K562 (cell line): ENCODE measurements at regions not wholly inside any gene's neighbourhood (a gene's known extent, or its start where the extent isn't known, plus 50 kb on each side); places are given as distances from the start of the nearest gene placed in this dataset.

ENCODE experiments used
- ATAC-seq: fragments of 200-7000 bp; cut with Tn5 transposase; 3 replicates; pipeline ENCODE4 v1.9.1; 2020; ENCODE audit warnings: moderate library complexity
- BruUV-seq: library from RNA; stranded (reverse); fragments of 400-500 nt; replicated peaks from 2 replicates; lab custom pipeline; 2021; lab: Mats Ljungman, UMichigan
- CTCF ChIA-PET: fragments of 300-600 bp; formaldehyde crosslinking; extraction: SDS; loops from one replicate; lab custom pipeline; 2021; ENCODE audit warnings: low intra/inter-chr PET ratio; lab: Yijun Ruan, JAX
- POLR2A ChIA-PET: fragments of 300-600, 350-650 bp; sonication (Branson Sonifier 250); formaldehyde crosslinking; extraction: SDS; loops from one replicate; lab custom pipeline; 2021; ENCODE audit warnings: antibody characterized with exemption, inconsistent platforms; lab: Yijun Ruan, JAX
- DNase-seq, 4 experiments: peaks; one replicate each; pipeline versions ENCODE4 v3.0.0 to v3.0.0-alpha.2; 2011 to 2018; ENCODE audit warnings: low spot score in 3 of 4, mixed read lengths in 3 of 4; ENCODE audit errors: extremely low read depth in 1 of 4
- FAIRE-seq: peaks from 2 replicates; lab custom pipeline; 2011; peaks lifted over from hg19 to GRCh38; lab: Jason Lieb, UNC
- H2AFZ ChIP-seq: 2 replicates; pipeline ENCODE4 v1.6.0; 2011; ENCODE audit warnings: low read depth, low read length, control low read depth, inconsistent platforms
- H3K27ac ChIP-seq: fragments of 200-600 bp; 3 replicates; pipeline ENCODE4 v1.8.0; 2011; ENCODE audit warnings: low read depth, mild to moderate bottlenecking, control low read depth, inconsistent platforms, low read length, moderate library complexity, mixed read lengths; ENCODE audit errors: extremely low read depth
- H3K27me3 ChIP-seq, 2 experiments: fragments of 300-600 bp in 1 of 2; 2 replicates in 1 of 2; 3 replicates in 1 of 2; pipeline versions ENCODE4 v1.6.0 to v1.8.0; 2011; ENCODE audit warnings: inconsistent platforms in 2 of 2, low read length in 2 of 2, mild to moderate bottlenecking in 1 of 2, mixed read lengths in 1 of 2, moderate library complexity in 1 of 2; ENCODE audit not compliant: control insufficient read depth in 2 of 2, insufficient read depth in 2 of 2
- H3K36me3 ChIP-seq: fragments of 300-600 bp; 3 replicates; pipeline ENCODE4 v1.8.0; 2011; ENCODE audit warnings: mild to moderate bottlenecking, low read length, inconsistent platforms; ENCODE audit not compliant: control insufficient read depth, insufficient read depth
- H3K4me1 ChIP-seq, 2 experiments: fragments of 200-600 bp in 1 of 2; replicated peaks in 1 of 2; 2 replicates in 1 of 2; 3 replicates in 1 of 2; pipeline versions ENCODE4 v1.5.1 to v1.8.0; 2011; ENCODE audit warnings: inconsistent platforms in 2 of 2, low read length in 2 of 2, mild to moderate bottlenecking in 1 of 2, mixed read lengths in 1 of 2, moderate library complexity in 1 of 2; ENCODE audit not compliant: control insufficient read depth in 2 of 2, insufficient read depth in 2 of 2
- H3K4me2 ChIP-seq: 2 replicates; pipeline ENCODE4 v1.6.1; 2011; ENCODE audit warnings: low read length, control low read depth, inconsistent platforms, mixed read lengths; ENCODE audit not compliant: insufficient read depth
- H3K4me3 ChIP-seq: fragments of 200-600 bp; sonication (generic), shearing (Covaris generic); 2 replicates; pipeline ENCODE4 v1.5.1; 2016; ENCODE audit warnings: control low read depth, inconsistent platforms
- H3K79me2 ChIP-seq: fragments of 200-600 bp; 3 replicates; pipeline ENCODE4 v1.8.0; 2011; ENCODE audit warnings: low read length, inconsistent platforms; ENCODE audit not compliant: control insufficient read depth, insufficient read depth
- H3K9ac ChIP-seq, 2 experiments: 2 replicates each; pipeline versions ENCODE4 v1.6.0 to v1.6.1; 2011; ENCODE audit warnings: low read depth in 2 of 2, low read length in 2 of 2, control low read depth in 1 of 2, inconsistent platforms in 1 of 2, mild to moderate bottlenecking in 1 of 2, mixed read lengths in 1 of 2; ENCODE audit not compliant: insufficient read depth in 1 of 2
- H3K9me1 ChIP-seq: one replicate; pipeline ENCODE4 v1.6.0; 2011; ENCODE audit warnings: inconsistent platforms, mild to moderate bottlenecking, low read length, moderate library complexity; ENCODE audit not compliant: control insufficient read depth, insufficient read depth
- H3K9me3 ChIP-seq: replicated peaks from 2 replicates; pipeline ENCODE4 v1.5.1; 2011; ENCODE audit warnings: low read depth, low read length, inconsistent platforms; ENCODE audit not compliant: control insufficient read depth, insufficient read depth
- H4K20me1 ChIP-seq: replicated peaks from 2 replicates; pipeline ENCODE4 v1.6.1; 2011; ENCODE audit warnings: low read length, inconsistent platforms, mixed read lengths; ENCODE audit not compliant: control insufficient read depth, insufficient read depth
- SMARCA4 ChIP-seq: fragments of 450-650 bp; IDR thresholded peaks from 2 replicates; pipeline ENCODE4 v1.6.1; 2016
- WGBS: fragments of 100-300 bp; shearing (Covaris generic); methylation state at CpG from one replicate; pipeline ENCODE4 v1.1.6; 2016; ENCODE audit warnings: low coverage, mixed read lengths; ENCODE audit not compliant: insufficient coverage; ENCODE audit errors: missing lambda C conversion rate; 5-methylcytosine and 5-hydroxymethylcytosine counted together
- in situ Hi-C: fragments of 300-500 bp; cut with MboI; formaldehyde crosslinking; loops from 4 replicates; pipeline ENCODE4 v1.15.0; 2018; ENCODE audit warnings: inconsistent platforms, mixed read lengths
- intact Hi-C: fragments of 100-400 bp; cut with micrococcal nuclease; formaldehyde crosslinking; loops from 2 replicates; pipeline ENCODE4 v1.14.2; 2022
- TF ChIP-seq, protein P1 (sequence below): fragments of 200-800 bp; sonication (Bioruptor generic); IDR thresholded peaks from 2 replicates; pipeline ENCODE4 v1.6.1; 2016; ENCODE audit warnings: missing genetic modification characterization, missing compliant biosample characterization

DNA sequence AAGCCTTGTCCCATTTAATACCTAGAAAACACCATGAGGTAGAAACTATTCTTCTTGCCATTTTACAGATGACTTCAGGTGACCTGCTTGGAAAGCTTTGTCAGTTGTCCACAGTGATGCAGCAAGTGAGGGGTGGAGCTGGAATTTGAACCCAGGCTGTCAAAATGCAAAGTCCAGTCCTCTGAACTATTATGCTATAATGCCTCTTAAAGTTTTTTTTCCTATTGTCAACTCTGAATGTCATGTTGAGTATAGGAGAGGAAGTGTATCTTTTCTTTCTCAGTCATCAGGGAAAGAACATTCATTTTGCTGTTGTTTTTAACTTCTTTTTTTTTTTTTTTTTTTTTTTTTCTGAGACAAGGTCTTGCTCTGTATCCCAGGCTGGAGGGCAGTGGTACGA is 525.6 kb downstream of the XYLT1 start:
- H3K79me2 ChIP-seq = no peaks in the 10 kb centered on the region
- FAIRE-seq = no peak
- in situ Hi-C loops (no loop called here), intact Hi-C loops (no loop called here)
- no peak for DNase-seq
- no peak overlapping the region for H3K4me3 ChIP-seq
- H3K36me3 ChIP-seq = no peaks in the 10 kb centered on the region
- ChIA-PET POLR2A (no interaction called here), CTCF (no interaction called here)
- ATAC-seq = no peak
- TF ChIP-seq, protein P1, sequence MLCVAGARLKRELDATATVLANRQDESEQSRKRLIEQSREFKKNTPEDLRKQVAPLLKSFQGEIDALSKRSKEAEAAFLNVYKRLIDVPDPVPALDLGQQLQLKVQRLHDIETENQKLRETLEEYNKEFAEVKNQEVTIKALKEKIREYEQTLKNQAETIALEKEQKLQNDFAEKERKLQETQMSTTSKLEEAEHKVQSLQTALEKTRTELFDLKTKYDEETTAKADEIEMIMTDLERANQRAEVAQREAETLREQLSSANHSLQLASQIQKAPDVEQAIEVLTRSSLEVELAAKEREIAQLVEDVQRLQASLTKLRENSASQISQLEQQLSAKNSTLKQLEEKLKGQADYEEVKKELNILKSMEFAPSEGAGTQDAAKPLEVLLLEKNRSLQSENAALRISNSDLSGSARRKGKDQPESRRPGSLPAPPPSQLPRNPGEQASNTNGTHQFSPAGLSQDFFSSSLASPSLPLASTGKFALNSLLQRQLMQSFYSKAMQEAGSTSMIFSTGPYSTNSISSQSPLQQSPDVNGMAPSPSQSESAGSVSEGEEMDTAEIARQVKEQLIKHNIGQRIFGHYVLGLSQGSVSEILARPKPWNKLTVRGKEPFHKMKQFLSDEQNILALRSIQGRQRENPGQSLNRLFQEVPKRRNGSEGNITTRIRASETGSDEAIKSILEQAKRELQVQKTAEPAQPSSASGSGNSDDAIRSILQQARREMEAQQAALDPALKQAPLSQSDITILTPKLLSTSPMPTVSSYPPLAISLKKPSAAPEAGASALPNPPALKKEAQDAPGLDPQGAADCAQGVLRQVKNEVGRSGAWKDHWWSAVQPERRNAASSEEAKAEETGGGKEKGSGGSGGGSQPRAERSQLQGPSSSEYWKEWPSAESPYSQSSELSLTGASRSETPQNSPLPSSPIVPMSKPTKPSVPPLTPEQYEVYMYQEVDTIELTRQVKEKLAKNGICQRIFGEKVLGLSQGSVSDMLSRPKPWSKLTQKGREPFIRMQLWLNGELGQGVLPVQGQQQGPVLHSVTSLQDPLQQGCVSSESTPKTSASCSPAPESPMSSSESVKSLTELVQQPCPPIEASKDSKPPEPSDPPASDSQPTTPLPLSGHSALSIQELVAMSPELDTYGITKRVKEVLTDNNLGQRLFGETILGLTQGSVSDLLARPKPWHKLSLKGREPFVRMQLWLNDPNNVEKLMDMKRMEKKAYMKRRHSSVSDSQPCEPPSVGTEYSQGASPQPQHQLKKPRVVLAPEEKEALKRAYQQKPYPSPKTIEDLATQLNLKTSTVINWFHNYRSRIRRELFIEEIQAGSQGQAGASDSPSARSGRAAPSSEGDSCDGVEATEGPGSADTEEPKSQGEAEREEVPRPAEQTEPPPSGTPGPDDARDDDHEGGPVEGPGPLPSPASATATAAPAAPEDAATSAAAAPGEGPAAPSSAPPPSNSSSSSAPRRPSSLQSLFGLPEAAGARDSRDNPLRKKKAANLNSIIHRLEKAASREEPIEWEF (CRISPR knock-in tag) = no peak
- TF ChIP-seq SMARCA4 = no peak
- no TSS peak for BruUV-seq
- H3K9me3 ChIP-seq = no peaks in the 10 kb centered on the region
- WGBS = 0% methylated on average over 1 of the region's 1 CpG
- no peaks in the 10 kb centered on the region for H4K20me1 ChIP-seq
- H3K27ac ChIP-seq = no peak overlapping the region
- no peaks in the 10 kb centered on the region; a peak in 1 of 5 replicates for H3K4me1 ChIP-seq
- H3K27me3 ChIP-seq = peaks cover 3 to 4% of the 10 kb centered on the region in 2 experiments; a peak in 3 of 5 replicates
- no peak overlapping the region for H3K4me2 ChIP-seq
- H3K9ac ChIP-seq = no peak overlapping the region
- H3K9me1 ChIP-seq = no peaks in the 10 kb centered on the region
- no peak overlapping the region for H2AFZ ChIP-seq
